Neural progenitor cell (in vitro differentiated cells): ENCODE measurements at regions not wholly inside any gene's neighbourhood (a gene's known extent, or its start where the extent isn't known, plus 50 kb on each side); places are given as distances from the start of the nearest gene placed in this dataset.

Source experiments
- EZH2 ChIP-seq: fragments of 200-600 bp; sonication (generic); IDR thresholded peaks from 2 replicates; pipeline ENCODE4 v1.6.1; 2017; ENCODE audit warnings: antibody characterized with exemption, mild to moderate bottlenecking, moderate library complexity
- EZH2phosphoT487 ChIP-seq: fragments of 200-600 bp; sonication (generic); IDR thresholded peaks from 2 replicates; pipeline ENCODE4 v1.6.1; 2017; ENCODE audit warnings: antibody characterized with exemption
- TF ChIP-seq, protein P1 (sequence below): fragments of 200-600 bp; sonication (generic); IDR thresholded peaks from 2 replicates; pipeline ENCODE4 v1.5.1; 2017; ENCODE audit warnings: antibody characterized with exemption, mild to moderate bottlenecking

DNA sequence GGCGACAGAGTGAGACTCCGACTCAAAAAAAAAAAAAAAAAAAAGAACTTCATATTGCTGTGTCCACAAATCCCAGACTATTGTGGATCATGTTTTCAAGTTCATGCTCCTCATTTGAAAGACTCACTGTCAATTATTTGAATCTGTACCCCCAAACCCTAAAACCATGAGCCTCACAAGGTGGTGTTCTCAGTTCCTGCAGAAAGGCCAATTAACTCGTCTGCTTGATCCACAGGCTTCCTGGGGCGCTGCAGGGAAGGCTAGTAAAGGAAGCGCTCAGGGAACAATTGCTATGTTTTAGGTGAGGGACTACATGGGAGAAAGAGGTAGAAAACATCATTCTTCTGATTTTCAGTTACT, 396.8 kb upstream of the NETO1 start:
- TF ChIP-seq, protein P1, sequence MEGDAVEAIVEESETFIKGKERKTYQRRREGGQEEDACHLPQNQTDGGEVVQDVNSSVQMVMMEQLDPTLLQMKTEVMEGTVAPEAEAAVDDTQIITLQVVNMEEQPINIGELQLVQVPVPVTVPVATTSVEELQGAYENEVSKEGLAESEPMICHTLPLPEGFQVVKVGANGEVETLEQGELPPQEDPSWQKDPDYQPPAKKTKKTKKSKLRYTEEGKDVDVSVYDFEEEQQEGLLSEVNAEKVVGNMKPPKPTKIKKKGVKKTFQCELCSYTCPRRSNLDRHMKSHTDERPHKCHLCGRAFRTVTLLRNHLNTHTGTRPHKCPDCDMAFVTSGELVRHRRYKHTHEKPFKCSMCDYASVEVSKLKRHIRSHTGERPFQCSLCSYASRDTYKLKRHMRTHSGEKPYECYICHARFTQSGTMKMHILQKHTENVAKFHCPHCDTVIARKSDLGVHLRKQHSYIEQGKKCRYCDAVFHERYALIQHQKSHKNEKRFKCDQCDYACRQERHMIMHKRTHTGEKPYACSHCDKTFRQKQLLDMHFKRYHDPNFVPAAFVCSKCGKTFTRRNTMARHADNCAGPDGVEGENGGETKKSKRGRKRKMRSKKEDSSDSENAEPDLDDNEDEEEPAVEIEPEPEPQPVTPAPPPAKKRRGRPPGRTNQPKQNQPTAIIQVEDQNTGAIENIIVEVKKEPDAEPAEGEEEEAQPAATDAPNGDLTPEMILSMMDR, result no peak
- TF ChIP-seq EZH2 (no peak), EZH2phosphoT487 (no peak)
